Ishikawa (cell line): ENCODE measurements at regions not wholly inside any gene's neighbourhood (a gene's known extent, or its start where the extent isn't known, plus 50 kb on each side); places are given as distances from the start of the nearest gene placed in this dataset.

ENCODE experiments used
- CREB1 ChIP-seq: IDR thresholded peaks from 2 replicates; pipeline ENCODE4 v1.6.1; 2012; ENCODE audit warnings: low read depth
- EGR1 ChIP-seq: IDR thresholded peaks from 2 replicates; pipeline ENCODE4 v1.6.1; 2012
- EP300 ChIP-seq: IDR thresholded peaks from 2 replicates; pipeline ENCODE4 v1.6.1; 2012; ENCODE audit warnings: borderline replicate concordance
- FOXM1 ChIP-seq: IDR thresholded peaks from 2 replicates; pipeline ENCODE4 v1.6.1; 2012; ENCODE audit warnings: low read depth, borderline replicate concordance
- NFIC ChIP-seq: IDR thresholded peaks from 2 replicates; pipeline ENCODE4 v1.6.1; 2012
- TAF1 ChIP-seq: IDR thresholded peaks from 2 replicates; pipeline ENCODE4 v1.6.1; 2012; ENCODE audit warnings: low read depth, mild to moderate bottlenecking
- TCF12 ChIP-seq: IDR thresholded peaks from 2 replicates; pipeline ENCODE4 v1.6.1; 2012; ENCODE audit warnings: low read depth
- YY1 ChIP-seq: IDR thresholded peaks from 2 replicates; pipeline ENCODE4 v1.6.1; 2012; ENCODE audit warnings: low read depth
- ZBTB7A ChIP-seq: IDR thresholded peaks from 2 replicates; pipeline ENCODE4 v1.6.1; 2012; ENCODE audit warnings: low read depth
- TF ChIP-seq, protein P1 (sequence below): IDR thresholded peaks from 2 replicates; pipeline ENCODE4 v1.6.1; 2012
- TF ChIP-seq, protein P2 (sequence below): IDR thresholded peaks from 2 replicates; pipeline ENCODE4 v1.6.1; 2012; ENCODE audit warnings: low read depth, mild to moderate bottlenecking

DNA sequence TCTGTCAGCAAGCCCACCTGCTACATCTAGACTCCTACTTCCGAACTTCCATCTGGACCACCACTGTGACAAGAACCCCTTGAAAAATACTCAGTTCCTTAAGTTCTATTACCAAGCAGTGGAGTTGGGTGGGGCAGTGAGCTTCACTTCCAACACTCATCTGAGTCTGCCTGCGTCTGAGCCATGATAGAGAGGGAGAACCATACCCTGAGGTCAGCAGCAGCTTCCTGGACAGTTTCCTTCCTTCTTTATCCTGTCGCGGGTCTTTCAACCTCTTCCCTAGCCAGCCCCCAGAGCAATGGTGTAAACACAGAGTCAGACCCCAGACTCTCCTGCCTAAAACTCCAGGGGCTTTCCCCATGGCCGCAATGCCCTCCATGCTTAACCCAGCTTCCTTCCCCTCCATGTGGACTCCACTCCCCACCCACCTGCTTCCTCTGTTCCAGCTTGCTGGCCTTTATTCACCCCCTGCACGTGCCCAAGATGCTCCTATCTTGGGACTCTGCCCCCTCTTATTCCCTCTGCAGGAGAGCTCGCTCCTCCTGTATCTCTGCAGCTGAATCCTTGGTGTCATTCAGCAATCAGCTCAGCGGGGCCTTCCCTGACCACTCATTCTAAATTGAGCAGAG, 211.2 kb downstream of the SHQ1 start:
- TF ChIP-seq, protein P1, sequence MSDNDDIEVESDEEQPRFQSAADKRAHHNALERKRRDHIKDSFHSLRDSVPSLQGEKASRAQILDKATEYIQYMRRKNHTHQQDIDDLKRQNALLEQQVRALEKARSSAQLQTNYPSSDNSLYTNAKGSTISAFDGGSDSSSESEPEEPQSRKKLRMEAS, result no peak
- TF ChIP-seq EGR1, result no peak
- TF ChIP-seq EP300, result no peak
- no peak for TF ChIP-seq CREB1
- TF ChIP-seq ZBTB7A, result no peak
- TF ChIP-seq, protein P2, sequence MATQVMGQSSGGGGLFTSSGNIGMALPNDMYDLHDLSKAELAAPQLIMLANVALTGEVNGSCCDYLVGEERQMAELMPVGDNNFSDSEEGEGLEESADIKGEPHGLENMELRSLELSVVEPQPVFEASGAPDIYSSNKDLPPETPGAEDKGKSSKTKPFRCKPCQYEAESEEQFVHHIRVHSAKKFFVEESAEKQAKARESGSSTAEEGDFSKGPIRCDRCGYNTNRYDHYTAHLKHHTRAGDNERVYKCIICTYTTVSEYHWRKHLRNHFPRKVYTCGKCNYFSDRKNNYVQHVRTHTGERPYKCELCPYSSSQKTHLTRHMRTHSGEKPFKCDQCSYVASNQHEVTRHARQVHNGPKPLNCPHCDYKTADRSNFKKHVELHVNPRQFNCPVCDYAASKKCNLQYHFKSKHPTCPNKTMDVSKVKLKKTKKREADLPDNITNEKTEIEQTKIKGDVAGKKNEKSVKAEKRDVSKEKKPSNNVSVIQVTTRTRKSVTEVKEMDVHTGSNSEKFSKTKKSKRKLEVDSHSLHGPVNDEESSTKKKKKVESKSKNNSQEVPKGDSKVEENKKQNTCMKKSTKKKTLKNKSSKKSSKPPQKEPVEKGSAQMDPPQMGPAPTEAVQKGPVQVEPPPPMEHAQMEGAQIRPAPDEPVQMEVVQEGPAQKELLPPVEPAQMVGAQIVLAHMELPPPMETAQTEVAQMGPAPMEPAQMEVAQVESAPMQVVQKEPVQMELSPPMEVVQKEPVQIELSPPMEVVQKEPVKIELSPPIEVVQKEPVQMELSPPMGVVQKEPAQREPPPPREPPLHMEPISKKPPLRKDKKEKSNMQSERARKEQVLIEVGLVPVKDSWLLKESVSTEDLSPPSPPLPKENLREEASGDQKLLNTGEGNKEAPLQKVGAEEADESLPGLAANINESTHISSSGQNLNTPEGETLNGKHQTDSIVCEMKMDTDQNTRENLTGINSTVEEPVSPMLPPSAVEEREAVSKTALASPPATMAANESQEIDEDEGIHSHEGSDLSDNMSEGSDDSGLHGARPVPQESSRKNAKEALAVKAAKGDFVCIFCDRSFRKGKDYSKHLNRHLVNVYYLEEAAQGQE, result no peak
- no peak for TF ChIP-seq YY1
- TF ChIP-seq TAF1, result no peak
- TF ChIP-seq FOXM1, result no peak
- TF ChIP-seq NFIC, result no peak
- no peak for TF ChIP-seq TCF12
